LNCaP clone FGC (cell line): ENCODE measurements at regions not wholly inside any gene's neighbourhood (a gene's known extent, or its start where the extent isn't known, plus 50 kb on each side); places are given as distances from the start of the nearest gene placed in this dataset.

ENCODE experiments used
- DNase-seq: peaks from one replicate; pipeline ENCODE4 v3.0.0-alpha.2; 2011; ENCODE audit warnings: low read depth
- H3K4me3 ChIP-seq: 2 replicates; pipeline ENCODE4 v1.5.1; 2011; ENCODE audit warnings: mild to moderate bottlenecking, low read depth, low read length, control low read depth
- CTCF ChIP-seq: IDR thresholded peaks from 2 replicates; pipeline ENCODE4 v1.5.1; 2012; ENCODE audit warnings: mild to moderate bottlenecking; ENCODE audit not compliant: control insufficient read depth, insufficient read depth; ENCODE audit errors: extremely low read depth

- no peak for DNase-seq
- no peak overlapping the region for H3K4me3 ChIP-seq
- no peak for TF ChIP-seq CTCF
These were observed 394.8 kb upstream of the ATP5MC3 start for GRCh38 chr2:175576270-175576669.

- no peak for TF ChIP-seq CTCF
- DNase-seq, result no peak
- H3K4me3 ChIP-seq, result no peak overlapping the region
These were observed 394.1 kb upstream of the ATP5MC3 start for GRCh38 chr2:175575346-175576258.

GRCh38 chr2:175574069-175574468, 392.6 kb upstream of the ATP5MC3 start:
- no peak for TF ChIP-seq CTCF
- H3K4me3 ChIP-seq, result no peak overlapping the region
- DNase-seq, result no peak

GRCh38 chr2:175571078-175571653, 389.7 kb upstream of the ATP5MC3 start:
- TF ChIP-seq CTCF, result no peak

GRCh38 chr2:175568109-175568730, 386.7 kb upstream of the ATP5MC3 start:
- DNase-seq, result no peak
- TF ChIP-seq CTCF, result no peak
- no peak overlapping the region for H3K4me3 ChIP-seq

More at GRCh38 chr2:175571078-175571653, 389.7 kb upstream of the ATP5MC3 start:
- DNase-seq, result no peak
- H3K4me3 ChIP-seq, result no peak overlapping the region

- TF ChIP-seq CTCF, result no peak
- no peak for DNase-seq
- no peak overlapping the region for H3K4me3 ChIP-seq
These were observed 386.0 kb upstream of the ATP5MC3 start for GRCh38 chr2:175567435-175568061.
